GM19240 (cell line): ENCODE measurements at regions not wholly inside any gene's neighbourhood (a gene's known extent, or its start where the extent isn't known, plus 50 kb on each side); places are given as distances from the start of the nearest gene placed in this dataset.
"Not testable (repeated sequence)": the region's sequence is repeated elsewhere in the genome, so short reads cannot be mapped to it uniquely, and the experiment has no call there.

Experiments
- DNase-seq: peaks from one replicate; pipeline ENCODE4 v3.0.0; 2011; ENCODE audit warnings: low spot score; ENCODE audit not compliant: insufficient read length

DNA sequence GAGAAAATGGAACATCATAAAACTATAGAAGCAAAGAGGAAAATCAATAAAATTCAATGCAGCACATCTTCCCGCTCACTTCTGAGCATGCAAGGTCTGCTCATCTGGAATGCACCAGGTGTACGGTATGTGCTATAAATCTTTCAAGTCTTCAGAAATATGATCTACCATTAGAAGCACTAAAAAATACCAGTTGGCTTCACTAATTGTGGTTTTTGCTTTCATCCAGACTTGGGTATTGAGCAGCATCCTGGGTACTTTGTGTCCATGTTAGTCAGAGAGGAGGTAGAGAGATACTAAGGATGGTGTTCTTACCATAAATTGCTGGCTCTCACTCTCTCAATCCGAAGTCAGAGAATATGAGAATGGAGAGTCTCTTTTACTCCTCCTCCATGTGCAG is 477.1 kb downstream of the PPARGC1A start:
- DNase-seq, result no peak

DNA sequence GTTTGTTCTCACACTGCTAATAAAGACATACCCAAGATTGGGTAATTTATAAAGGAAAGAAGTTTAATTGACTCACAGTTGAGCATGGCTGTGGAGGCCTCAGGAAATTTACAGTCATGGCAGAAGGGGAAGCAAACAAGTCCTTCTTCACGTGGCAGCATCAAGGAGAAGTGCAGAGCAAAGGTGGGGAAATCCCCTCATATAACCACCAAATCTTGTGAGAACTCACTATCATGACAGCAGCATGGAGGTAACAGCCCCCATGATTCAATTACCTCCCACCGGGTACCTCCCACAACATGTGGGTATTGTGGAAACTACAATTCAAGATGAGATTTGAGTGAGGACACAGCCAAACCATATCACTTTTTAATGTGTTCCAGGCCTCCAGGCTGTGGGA is 480.9 kb downstream of the PPARGC1A start:
- not testable (repeated sequence) for DNase-seq

DNA sequence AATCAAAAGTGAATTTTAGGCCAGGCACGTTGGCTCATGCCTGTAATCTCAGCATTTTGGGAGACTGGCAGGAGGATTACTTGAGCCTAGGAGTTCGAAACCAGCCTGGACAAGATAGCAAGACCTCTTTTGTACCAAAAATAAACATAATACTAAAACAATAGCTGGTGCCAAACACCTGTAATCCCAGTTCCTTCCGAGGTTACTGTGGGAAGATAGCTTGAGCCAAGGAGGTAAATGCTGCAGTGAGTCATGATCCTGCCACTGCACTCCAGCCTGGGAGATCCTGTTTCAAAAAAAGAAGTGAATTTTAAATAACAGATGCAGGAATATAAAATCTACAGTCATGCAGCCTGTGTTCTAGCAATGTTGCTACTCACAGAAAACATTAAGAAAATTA is 488.3 kb downstream of the PPARGC1A start:
- no peak for DNase-seq

DNA sequence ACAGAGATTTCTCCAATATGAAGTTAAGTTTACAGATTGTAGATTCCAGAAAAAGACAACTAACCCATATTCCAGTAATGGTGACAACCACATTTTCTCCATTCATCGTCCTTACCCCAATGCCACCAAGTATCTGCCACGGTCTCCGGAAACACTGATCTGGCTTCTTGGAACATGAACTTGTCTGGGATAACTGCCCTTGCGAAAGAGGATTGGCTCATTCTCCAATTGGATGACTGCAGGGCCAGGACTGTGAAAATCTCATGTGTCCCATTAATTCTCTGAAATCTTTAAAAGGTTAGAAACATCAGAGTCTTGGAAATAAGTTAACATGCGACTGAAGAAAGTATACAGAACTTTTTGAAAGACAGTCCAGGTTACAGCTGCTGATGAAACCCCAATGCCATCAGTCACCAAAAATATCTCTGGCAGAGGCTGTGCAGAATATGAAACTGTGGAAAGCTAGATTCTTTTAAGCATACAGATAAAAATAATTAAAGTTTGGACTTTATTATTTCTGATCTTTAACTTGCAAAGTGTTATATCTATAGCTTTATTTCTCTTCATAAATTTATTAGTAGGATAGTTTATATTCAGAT is 496.9 kb downstream of the PPARGC1A start:
- no peak for DNase-seq

DNA sequence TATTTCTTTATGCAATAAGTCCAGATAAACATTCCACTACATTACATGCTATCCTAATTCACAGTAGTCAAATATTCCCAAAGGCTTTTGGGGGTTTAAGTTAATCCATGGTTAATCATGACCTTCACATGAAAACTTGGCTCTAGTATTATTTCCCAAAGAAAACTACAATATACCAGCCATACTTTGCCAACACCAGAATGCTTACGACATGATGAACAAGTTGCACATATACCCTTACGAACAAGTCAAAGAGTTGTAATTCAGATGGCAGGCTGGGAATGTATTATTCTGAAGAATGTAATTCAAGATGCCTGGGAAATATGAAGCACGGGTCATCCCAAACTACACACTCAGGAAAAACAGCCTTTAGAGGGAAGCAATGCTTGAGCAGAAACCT is 499.6 kb downstream of the PPARGC1A start:
- no peak for DNase-seq

DNA sequence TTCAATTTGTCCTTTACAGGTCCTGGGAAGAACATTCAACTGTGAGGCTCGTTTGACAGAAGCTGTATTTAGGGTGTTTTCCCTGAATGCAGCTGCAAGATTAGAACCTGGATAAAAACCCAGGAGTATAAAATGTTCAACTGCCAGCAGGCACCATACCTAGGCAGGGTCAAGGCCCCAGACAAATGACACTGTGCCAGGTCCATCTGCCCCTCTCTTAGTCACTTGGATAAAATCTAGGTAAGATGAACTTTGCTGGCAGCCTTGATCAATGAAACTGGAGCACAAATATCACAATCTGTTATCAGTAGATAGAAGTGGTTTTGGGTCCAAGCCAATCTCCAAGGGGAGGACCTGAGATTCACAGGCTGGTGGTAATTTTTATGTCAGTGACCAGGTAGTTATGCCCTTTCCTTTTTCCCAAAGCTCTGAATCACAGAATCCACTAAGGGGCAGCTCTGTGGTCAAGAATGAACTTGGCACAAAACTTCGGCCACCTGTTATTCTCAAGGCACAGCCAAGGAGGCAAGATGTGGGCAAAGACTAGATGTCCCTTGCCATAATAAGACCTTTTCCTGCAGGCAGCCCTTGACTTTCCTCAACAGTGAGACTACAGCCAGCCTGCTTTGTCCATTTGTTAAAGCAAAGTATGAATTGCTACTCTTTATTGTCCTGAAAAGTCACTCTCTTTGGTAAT is 501.0 kb downstream of the PPARGC1A start:
- DNase-seq, result no peak

DNA sequence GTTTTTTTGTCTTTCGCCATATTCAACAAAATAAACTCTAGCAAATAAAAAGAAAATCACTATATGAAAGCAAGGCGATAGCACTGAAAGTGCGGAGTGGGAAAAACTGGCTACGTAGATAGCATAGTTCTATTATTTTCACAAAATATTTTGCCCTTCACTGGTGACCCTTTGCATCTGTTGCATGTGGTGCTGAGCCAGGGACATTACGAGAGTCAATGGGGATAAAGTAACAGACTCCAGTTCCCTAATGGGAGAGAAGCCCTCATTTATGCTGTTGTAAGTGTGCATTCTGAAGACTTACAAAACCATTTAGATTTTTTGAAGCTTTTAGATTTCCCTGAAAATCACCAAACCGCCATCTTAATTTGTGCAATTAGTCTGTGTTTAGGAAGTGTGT is 501.6 kb downstream of the PPARGC1A start:
- DNase-seq, result no peak

DNA sequence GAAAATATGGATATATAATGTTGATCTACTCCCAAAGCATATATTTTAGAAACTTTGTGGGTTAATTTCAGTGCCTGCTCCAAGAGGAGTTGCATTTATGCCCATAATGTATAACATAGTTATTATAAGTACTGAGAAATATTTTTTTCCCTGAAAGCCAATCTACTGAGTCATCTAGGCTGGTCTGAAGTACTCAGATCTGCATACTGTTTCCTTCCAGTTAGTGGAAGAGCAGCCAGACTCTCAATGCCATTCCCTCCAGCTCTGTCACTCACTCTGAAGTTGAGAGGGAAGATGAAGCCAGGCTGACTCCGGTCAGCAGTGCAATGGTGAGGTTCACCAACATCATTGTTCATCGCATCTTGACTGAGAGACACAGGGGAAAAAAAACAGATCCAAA is 505.1 kb downstream of the PPARGC1A start:
- DNase-seq, result no peak

DNA sequence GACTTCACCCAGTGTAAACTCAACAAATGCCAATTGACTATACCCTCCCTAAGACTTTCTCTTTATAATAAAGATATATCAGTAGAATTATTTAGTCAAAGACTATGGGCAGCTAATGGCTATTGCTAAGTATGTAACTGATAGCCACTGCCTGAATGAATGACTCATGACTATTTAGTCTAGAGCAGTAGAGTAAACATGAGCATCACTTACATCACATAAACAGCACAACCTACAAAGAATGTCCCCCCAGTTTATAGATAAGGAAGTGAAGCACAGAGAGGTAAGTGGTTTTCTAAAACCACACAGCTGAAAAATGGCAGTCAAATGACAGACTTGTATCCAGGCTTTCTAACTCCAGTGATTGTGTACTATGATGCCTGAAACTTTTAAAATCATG is 507.0 kb downstream of the PPARGC1A start:
- no peak for DNase-seq

DNA sequence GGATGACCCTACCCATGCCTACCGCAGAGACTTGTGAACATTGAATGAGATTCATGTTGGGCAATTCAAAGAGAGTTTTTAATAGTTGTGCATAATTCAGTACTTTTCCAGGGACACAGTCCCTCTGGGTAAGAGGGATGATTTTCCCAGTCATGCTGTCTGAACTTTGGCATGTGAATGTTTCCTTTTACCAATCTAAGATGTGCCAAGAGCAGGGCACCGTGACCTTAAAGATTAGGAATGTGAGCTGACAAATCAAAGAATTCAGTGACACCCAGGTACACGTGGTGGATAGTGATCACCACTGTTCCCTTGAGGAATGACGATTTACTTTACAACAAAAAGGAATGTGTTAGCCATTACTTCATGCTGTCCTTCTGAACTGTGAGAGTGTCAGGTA is 515.6 kb downstream of the PPARGC1A start:
- DNase-seq, result no peak

DNA sequence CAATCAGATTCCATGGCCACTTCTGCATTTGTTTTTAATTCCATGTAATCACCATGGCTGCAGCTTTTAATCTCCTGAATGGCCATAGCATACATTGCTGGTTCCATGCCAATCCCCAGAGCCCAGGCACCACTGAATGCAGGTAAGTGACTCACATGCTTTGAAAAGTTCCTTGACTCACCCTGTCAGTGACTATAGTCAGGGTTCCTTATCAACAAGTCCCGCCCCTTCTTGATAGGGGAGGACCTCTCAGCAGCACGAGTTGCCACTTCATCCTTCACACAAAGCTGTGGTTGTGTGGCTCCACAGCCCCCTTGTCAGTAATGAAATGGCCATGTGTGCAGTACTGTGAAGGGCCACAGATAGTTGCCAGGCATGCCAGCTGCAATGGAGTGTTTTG is 516.6 kb downstream of the PPARGC1A start:
- DNase-seq, result no peak

DNA sequence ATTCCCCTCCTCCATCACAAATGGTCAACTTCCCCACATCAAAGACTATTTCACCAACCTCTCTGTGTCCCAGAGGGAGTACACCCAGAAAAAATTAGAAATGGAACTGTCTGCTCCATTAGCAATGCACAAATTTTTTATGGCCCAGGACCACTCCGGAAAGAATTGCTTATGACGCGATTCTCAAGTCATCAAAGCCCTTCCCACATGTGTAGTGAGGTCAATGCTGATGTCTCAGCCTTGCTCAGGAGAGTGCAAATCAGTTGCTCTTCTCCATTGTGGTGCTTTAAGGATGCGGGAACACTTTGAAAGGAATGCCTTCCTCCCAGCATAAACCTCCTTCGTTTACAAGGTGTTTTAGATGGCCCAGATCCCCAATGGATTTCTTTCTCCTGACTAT is 518.3 kb downstream of the PPARGC1A start:
- DNase-seq, result no peak

DNA sequence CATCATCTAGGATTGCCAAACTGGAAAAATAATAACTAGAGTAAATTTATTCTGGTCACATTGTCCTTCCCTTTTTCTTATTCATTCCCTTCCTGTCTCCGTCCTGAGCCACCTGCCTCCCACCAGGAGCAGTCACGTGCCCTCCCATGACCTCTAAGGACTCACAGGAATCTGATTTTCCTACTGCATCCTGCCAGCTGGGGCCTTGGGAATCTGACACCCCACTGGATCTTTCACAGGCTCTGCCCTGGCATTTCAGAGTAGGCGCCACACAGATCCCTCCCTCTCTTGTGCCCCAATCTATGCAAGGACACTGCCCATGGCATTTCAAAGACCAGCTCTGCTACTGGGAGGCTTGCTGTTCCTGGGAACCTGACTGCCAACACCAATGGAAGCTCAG is 520.5 kb downstream of the PPARGC1A start:
- DNase-seq, result no peak

DNA sequence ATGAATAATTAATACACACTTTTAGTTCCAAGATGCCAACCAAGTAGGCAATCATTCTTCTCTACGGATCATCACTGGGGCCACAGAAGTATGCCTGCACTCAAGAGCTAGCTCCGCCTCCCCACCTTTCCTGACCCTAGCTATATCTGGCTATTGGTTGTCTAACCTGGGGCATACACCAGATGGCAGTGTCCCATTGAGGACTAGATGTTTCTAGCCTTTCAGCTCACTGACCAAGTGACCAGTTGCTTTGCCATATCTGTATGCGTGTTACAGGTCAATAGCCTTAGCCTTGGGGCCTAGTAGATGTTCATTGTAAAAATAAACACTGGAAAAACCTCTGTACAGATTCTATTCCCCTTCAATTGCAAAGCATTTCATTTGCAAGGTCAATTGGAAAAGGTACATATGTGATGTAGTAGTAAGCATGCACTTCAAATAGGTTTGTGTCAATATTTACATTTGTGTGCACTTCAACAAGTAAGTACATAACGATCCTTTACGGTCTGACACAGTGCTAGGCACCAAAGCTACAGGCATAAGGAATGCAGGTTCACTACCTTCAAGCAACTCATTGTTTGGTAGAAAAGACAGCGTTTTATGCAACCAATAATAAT is 521.7 kb downstream of the PPARGC1A start:
- no peak for DNase-seq

DNA sequence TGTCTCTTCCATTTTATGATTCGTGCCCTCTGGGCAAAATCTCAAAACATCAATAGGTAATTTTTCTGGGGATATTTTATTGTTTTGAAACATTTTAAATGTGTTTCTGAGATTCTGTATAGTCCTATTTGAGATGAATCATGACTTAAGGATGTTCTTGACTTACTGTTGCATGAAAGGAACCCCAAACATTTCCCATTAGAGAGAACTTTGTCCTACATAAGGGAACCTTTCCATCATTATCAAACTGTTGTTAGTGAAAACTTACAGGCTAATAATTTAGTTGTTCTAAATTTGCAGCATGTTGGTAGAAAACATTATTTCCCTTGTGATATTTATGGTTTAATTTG is 523.3 kb downstream of the PPARGC1A start:
- no peak for DNase-seq

DNA sequence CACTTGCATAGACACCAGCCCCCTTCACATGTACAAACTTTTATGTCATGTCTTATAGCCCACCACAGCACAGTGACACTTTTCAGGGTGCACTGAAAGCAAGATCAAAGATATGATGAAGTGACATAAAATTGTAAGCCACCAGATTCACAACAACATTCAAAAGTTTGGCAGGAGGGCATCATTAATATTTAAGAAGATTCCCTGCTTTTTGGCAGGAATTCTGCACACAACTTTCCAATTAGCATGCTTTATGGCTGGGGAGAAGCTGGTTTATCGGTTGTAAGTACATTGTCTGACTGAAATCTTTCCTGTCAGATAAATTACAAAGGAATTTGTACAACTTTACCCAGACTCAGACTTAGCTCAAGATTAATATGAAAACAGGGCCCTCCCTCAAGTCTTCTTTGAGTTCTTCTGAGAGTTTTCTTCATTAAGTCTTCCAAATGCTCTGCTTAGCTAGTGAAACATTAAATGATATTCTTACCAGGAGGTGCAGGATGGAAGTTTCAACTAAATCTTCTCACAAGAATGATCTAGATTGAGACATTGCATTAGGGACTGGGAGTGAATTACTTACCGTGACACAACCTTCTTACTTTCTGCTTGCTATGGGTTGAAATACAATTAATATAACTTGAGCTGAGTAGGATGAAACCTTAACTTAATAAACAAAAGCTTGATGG is 523.8 kb downstream of the PPARGC1A start:
- DNase-seq, result no peak

DNA sequence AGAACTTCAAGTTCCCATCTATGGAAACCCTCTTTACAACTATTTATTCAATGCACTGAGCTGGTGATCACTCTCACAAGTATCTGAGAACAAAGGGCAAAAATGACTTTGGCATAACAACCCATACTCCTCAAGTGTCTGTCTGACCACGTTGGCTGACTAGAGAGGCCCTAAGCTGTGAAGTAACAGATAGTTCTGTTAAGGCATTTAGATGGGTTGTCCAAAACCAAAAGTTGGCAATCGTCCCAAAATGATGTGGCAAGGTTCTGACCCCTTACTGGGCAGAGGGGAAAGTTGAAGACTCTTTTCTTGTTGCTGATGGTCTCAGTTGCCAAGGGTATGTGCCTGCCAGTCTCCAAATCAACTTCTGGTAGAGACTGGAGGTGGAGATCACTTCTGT is 524.8 kb downstream of the PPARGC1A start:
- DNase-seq, result no peak

DNA sequence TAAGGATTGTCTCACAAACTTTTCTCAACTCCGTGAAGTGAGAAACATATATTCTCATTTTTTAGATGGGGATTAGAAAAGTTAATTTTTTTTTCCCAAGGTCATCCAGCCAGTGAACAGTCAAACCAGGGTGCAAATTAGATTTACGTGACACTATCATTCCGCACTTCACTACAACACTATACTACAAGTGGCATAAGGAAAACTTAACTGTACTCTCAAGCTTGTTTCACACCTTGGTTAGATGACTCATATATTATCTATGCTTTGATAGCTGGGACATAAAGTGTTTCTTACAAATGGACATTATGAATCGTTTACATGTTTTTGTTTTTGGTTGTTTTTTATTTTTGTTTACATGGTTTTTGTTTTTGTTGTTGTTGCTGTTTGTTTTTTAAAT is 525.7 kb downstream of the PPARGC1A start:
- DNase-seq, result no peak

DNA sequence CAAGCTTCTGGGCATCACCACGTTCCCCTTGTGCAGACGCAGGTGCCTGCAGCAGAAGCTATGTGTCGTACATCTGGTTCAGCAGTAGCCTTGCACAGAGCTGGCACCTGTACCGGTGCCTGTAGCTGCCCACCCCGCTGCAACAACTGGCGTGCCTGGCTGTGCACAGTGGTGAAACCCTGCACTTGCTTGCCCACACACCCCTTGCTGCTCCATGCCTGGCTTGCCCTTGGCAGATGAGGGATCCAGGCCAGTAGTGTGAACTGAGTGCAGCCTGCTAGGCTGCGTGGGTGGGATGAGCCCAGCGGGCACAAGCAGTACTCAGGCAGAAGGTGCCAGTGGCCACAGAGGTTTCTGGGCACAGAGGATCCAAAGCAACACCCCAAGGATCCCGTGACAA is 528.4 kb downstream of the PPARGC1A start:
- DNase-seq, result no peak

DNA sequence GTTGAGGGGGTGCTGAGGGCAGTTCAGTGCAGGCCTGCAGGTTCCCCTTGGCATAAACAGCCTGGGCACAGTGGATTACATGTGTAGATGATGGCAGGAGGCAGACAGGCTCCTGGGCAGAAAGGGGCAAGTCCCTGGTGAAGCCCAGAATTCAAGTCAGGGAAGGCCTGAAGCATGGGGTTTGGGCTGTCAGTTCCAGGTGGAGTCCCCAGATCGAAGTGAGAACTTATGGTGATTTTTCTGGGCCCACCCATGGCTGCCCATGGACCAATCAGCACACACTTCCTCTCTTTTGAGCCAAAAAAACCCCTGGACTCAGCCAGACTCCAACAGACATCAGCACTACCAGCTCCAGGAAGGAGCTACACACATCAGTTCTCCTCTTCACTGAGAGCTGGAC is 529.1 kb downstream of the PPARGC1A start:
- DNase-seq, result no peak

DNA sequence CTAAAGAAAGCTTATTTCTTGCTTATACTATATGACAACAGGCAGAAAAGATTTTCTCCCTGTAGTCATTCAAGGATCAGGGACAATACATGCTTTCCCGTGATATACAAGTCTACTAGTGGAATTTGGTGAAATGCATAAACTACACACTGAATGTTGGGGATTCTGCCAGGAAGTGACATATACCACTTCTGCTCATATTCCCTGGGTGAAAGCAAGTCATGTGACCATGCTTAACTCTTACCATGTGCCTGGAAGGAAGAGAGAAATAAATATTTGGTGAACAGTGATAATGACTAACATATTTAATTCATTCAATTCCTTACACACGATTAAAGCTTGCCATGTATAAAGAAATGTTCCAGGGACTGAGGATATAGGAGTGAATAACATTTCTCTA is 534.6 kb downstream of the PPARGC1A start:
- DNase-seq, result no peak

DNA sequence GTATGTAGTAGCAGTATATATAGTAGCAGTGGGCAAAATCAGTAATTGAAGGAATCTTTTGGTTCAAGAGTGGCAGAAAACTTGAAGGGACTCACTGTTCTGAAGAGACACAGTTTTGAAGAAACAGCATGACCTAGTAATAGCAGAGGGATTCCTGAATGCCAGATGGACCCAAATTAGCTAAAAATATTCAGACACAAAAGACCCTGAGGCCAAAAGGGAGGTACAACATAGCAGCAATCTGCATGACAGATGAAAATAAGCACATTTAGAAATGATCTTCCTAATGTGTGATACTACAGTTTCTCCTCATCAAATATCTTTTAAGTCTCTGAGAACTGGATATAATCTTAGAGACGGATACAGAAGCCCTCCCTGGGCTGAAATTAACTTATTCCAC is 536.6 kb downstream of the PPARGC1A start:
- DNase-seq, result no peak
